ENCODE measurements at regions not wholly inside any gene's neighbourhood (a gene's known extent, or its start where the extent isn't known, plus 50 kb on each side); places are given as distances from the start of the nearest gene placed in this dataset.

DNA sequence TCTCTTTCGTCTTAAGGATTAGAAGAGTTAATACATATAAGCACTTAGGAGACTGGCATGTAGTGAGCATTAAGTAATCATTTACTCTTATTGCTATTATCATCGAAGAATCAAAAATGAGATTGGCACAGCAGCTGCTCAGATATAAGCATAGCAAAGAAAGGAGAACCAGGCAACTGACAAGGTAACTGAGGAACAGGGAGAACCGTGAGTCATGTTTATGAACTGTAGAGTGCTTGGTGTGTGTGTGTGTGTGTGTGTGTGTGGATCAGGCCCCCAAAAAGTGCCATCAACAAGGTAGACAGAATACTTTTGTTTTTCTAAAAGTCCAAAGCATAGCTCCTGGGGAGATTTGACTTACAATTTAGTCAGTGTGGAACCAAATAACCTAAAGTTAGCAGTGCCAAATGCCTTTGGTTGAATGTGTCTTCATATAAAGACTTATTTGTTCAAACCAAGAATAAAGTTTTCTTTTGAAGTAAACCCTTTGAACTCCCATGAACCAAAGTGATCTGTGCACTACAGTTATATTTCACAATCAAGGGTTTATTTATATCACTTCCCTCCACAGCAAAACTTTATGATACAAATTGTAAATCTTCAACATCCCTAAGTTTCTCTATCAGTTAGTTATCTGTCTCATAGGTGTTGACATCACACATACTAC is 660.6 kb downstream of the NYAP2 start:
- H3K36me3 ChIP-seq (ENCODE audit: low read length) = no peaks in the 10 kb centered on the region
- no peaks in the 10 kb centered on the region for H3F3A ChIP-seq (ENCODE audit: insufficient read depth)
- H3K27ac ChIP-seq (ENCODE audit: low read depth, low read length) = no peak overlapping the region
- TF ChIP-seq EZH2phosphoT487 (conservative IDR thresholded peaks at IDR 0.05; ENCODE audit: low read length) = no peak
- TF ChIP-seq, protein P1, sequence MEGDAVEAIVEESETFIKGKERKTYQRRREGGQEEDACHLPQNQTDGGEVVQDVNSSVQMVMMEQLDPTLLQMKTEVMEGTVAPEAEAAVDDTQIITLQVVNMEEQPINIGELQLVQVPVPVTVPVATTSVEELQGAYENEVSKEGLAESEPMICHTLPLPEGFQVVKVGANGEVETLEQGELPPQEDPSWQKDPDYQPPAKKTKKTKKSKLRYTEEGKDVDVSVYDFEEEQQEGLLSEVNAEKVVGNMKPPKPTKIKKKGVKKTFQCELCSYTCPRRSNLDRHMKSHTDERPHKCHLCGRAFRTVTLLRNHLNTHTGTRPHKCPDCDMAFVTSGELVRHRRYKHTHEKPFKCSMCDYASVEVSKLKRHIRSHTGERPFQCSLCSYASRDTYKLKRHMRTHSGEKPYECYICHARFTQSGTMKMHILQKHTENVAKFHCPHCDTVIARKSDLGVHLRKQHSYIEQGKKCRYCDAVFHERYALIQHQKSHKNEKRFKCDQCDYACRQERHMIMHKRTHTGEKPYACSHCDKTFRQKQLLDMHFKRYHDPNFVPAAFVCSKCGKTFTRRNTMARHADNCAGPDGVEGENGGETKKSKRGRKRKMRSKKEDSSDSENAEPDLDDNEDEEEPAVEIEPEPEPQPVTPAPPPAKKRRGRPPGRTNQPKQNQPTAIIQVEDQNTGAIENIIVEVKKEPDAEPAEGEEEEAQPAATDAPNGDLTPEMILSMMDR (IDR thresholded peaks at IDR 0.05; ENCODE audit: insufficient read depth, low read length, poor library complexity, severe bottlenecking) = no peak
- no peaks in the 10 kb centered on the region for H3K9me2 ChIP-seq (replicated peaks; ENCODE audit: insufficient read depth, low read length)
- H3K27me3 ChIP-seq (ENCODE audit: low read length) = no peaks in the 10 kb centered on the region
- H3K9me3 ChIP-seq (ENCODE audit: insufficient read depth, low read length) = no peaks in the 10 kb centered on the region
- no peaks in the 10 kb centered on the region for H4K20me1 ChIP-seq (ENCODE audit: low read depth, low read length)
- H3K4me2 ChIP-seq (ENCODE audit: low read depth, low read length, poor library complexity, severe bottlenecking) = no peak overlapping the region
- H3K79me2 ChIP-seq (ENCODE audit: insufficient read depth, low read length) = no peaks in the 10 kb centered on the region
- no peak overlapping the region for H3K4me3 ChIP-seq (ENCODE audit: insufficient read depth, low read length, poor library complexity, severe bottlenecking)
- no peak overlapping the region for H3K9ac ChIP-seq (ENCODE audit: low read length)
- no peak overlapping the region for H2AFZ ChIP-seq (ENCODE audit: low read depth, low read length, severe bottlenecking)

DNA sequence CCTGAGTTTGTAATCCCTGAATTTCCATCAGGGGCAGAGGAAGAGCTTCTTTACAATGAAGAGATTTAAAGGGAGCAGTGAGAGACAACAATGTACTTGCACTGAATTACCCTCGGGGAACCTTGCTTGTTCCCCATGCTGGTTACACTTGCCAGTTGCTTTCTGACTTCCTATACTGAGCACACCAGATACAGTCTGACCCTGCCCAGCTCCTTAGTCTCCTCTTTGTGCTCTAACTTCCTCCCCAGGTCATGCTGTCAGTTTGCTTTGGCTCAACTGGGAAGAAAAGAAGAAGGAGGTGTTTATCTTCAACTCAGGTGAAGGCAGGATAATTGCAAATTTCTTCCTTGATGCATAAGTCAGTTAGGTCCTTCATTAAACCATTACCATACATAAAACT is 658.4 kb downstream of the NYAP2 start:
- H4K20me1 ChIP-seq (ENCODE audit: low read depth, low read length) = no peaks in the 10 kb centered on the region
- no peaks in the 10 kb centered on the region for H3K9me3 ChIP-seq (ENCODE audit: insufficient read depth, low read length)
- no peak overlapping the region for H3K4me3 ChIP-seq (ENCODE audit: insufficient read depth, low read length, poor library complexity, severe bottlenecking)
- H3K79me2 ChIP-seq (ENCODE audit: insufficient read depth, low read length) = no peaks in the 10 kb centered on the region
- no peak overlapping the region for H3K27ac ChIP-seq (ENCODE audit: low read depth, low read length)
- no peaks in the 10 kb centered on the region for H3K36me3 ChIP-seq (ENCODE audit: low read length)
- no peak overlapping the region for H2AFZ ChIP-seq (ENCODE audit: low read depth, low read length, severe bottlenecking)
- no peak overlapping the region for H3K9ac ChIP-seq (ENCODE audit: low read length)
- no peaks in the 10 kb centered on the region for H3K27me3 ChIP-seq (ENCODE audit: low read length)
- no peaks in the 10 kb centered on the region for H3K9me2 ChIP-seq (replicated peaks; ENCODE audit: insufficient read depth, low read length)
- no peaks in the 10 kb centered on the region for H3F3A ChIP-seq (ENCODE audit: insufficient read depth)
- H3K4me2 ChIP-seq (ENCODE audit: low read depth, low read length, poor library complexity, severe bottlenecking) = no peak overlapping the region
- no peak for TF ChIP-seq EZH2phosphoT487 (conservative IDR thresholded peaks at IDR 0.05; ENCODE audit: low read length)
- TF ChIP-seq, protein P1 (IDR thresholded peaks at IDR 0.05; ENCODE audit: insufficient read depth, low read length, poor library complexity, severe bottlenecking) = no peak

- no peak overlapping the region for H2AFZ ChIP-seq (ENCODE audit: low read depth, low read length, severe bottlenecking)
- H3K79me2 ChIP-seq (ENCODE audit: insufficient read depth, low read length) = no peaks in the 10 kb centered on the region
- TF ChIP-seq EZH2phosphoT487 (conservative IDR thresholded peaks at IDR 0.05; ENCODE audit: low read length) = no peak
- TF ChIP-seq, protein P1 (IDR thresholded peaks at IDR 0.05; ENCODE audit: insufficient read depth, low read length, poor library complexity, severe bottlenecking) = no peak
- no peak overlapping the region for H3K4me2 ChIP-seq (ENCODE audit: low read depth, low read length, poor library complexity, severe bottlenecking)
- H3K36me3 ChIP-seq (ENCODE audit: low read length) = no peaks in the 10 kb centered on the region
- 0 out of 2 replicates have a peak, but pooled peaks cover under 1% of the 10 kb centered on the region for H3K9me2 ChIP-seq (replicated peaks; ENCODE audit: insufficient read depth, low read length)
- H4K20me1 ChIP-seq (ENCODE audit: low read depth, low read length) = no peaks in the 10 kb centered on the region
- H3K9ac ChIP-seq (ENCODE audit: low read length) = no peak overlapping the region
- no peak overlapping the region for H3K4me3 ChIP-seq (ENCODE audit: insufficient read depth, low read length, poor library complexity, severe bottlenecking)
- no peaks in the 10 kb centered on the region for H3K9me3 ChIP-seq (ENCODE audit: insufficient read depth, low read length)
- H3K27ac ChIP-seq (ENCODE audit: low read depth, low read length) = no peak overlapping the region
- H3F3A ChIP-seq (ENCODE audit: insufficient read depth) = no peaks in the 10 kb centered on the region
- H3K27me3 ChIP-seq (ENCODE audit: low read length) = no peaks in the 10 kb centered on the region
Measured at GRCh38 chr2:226057365-226057764, 657.9 kb downstream of the NYAP2 start.
